ENCODE measurements at regions not wholly inside any gene's neighbourhood (a gene's known extent, or its start where the extent isn't known, plus 50 kb on each side); places are given as distances from the start of the nearest gene placed in this dataset.

DNA sequence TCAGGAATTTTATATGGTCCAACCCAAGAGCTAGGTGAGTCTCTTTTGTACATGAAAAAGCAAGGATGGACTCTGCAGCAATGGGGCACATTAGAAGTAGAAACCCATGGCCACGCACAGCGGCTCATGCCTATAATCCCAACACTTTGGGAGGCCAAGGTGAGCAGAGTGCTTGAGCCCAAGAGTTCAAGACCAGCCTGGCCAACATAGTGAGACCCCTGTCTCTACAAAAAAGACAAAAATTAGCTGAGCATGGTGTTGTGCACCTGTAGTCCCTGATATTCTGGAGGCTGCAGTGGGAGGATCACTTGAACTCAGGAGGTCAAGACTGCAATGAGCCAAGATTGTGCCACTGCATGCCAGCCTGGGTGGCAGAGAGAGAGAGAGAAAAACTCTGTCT is 128.7 kb upstream of the PLEKHA5 start:
- H3K4me3 ChIP-seq (ENCODE audit: low read depth, low read length), result no peak overlapping the region
- TF ChIP-seq, protein P1, sequence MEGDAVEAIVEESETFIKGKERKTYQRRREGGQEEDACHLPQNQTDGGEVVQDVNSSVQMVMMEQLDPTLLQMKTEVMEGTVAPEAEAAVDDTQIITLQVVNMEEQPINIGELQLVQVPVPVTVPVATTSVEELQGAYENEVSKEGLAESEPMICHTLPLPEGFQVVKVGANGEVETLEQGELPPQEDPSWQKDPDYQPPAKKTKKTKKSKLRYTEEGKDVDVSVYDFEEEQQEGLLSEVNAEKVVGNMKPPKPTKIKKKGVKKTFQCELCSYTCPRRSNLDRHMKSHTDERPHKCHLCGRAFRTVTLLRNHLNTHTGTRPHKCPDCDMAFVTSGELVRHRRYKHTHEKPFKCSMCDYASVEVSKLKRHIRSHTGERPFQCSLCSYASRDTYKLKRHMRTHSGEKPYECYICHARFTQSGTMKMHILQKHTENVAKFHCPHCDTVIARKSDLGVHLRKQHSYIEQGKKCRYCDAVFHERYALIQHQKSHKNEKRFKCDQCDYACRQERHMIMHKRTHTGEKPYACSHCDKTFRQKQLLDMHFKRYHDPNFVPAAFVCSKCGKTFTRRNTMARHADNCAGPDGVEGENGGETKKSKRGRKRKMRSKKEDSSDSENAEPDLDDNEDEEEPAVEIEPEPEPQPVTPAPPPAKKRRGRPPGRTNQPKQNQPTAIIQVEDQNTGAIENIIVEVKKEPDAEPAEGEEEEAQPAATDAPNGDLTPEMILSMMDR (IDR thresholded peaks at IDR 0.05; ENCODE audit: low read depth, low read length), result no peak
- in situ Hi-C loops (cut with HindIII; ENCODE audit: low sequenced_read_pairs), result no loop called here
- no peak for DNase-seq (ENCODE audit: low read depth, low spot score)

DNA sequence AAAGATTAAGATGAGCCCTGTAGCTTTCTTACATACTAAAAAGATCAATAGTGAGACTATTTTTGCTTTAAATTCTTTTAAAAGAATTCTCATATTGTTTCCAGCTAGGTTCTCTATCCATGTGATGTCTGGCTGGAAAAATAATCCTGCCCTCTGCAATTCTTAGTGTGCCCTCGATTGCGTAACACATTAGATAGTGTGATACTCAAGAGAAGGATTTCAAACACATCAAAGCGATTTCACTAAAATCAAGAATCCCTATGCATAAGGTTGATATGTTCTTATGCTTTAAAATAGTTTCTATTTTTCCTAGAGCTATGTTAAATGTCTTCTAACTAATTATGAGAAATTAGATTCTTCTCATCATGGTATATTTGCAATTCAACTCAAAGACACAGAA is 127.3 kb upstream of the PLEKHA5 start:
- in situ Hi-C loops (cut with HindIII; ENCODE audit: low sequenced_read_pairs), result no loop called here
- DNase-seq (ENCODE audit: low read depth, low spot score), result no peak

GRCh38 chr12:19003141-19003540 is 126.4 kb upstream of the PLEKHA5 start:
- in situ Hi-C loops (cut with HindIII; ENCODE audit: low sequenced_read_pairs), result no loop called here
- TF ChIP-seq, protein P1 (IDR thresholded peaks at IDR 0.05; ENCODE audit: low read depth, low read length), result no peak
- no peak for DNase-seq (ENCODE audit: low read depth, low spot score)
- no peak overlapping the region for H3K4me3 ChIP-seq (ENCODE audit: low read depth, low read length)

More for the DNA sequence above, 127.3 kb upstream of the PLEKHA5 start:
- TF ChIP-seq, protein P1 (IDR thresholded peaks at IDR 0.05; ENCODE audit: low read depth, low read length), result no peak
- H3K4me3 ChIP-seq (ENCODE audit: low read depth, low read length), result no peak overlapping the region

GRCh38 chr12:19003987-19004619 is 125.4 kb upstream of the PLEKHA5 start:
- TF ChIP-seq, protein P1 (IDR thresholded peaks at IDR 0.05; ENCODE audit: low read depth, low read length), result no peak
- in situ Hi-C loops (cut with HindIII; ENCODE audit: low sequenced_read_pairs), result no loop called here
- DNase-seq (ENCODE audit: low read depth, low spot score), result no peak
- H3K4me3 ChIP-seq (ENCODE audit: low read depth, low read length), result no peak overlapping the region

DNA sequence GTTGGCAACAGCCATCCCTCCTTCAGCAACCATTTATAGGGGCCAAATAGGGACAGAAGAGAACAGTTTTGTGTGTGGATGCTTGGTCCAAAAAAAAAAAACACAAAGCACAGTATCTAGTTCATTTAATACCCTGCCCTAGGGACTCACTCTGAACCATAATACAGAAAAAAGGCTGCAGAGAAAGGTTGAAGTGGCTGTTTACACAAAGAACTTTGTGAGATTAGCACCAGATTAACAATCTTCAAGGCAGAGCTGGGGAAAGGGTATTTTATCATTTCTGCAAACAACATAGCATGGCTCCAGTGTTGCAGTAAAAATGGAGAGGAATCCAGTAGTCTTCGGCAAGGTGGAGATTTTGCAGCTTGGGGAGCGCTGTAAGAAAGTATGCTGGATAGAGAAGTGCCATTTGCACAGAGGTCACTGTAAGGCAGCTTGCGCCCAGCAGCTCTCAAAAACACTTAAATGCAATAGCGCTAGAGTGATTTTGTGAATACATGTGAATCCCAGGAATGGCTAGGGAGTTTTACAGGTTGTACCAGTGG is 124.2 kb upstream of the PLEKHA5 start:
- H3K4me3 ChIP-seq (ENCODE audit: low read depth, low read length), result no peak overlapping the region
- DNase-seq (ENCODE audit: low read depth, low spot score), result no peak
- in situ Hi-C loops (cut with HindIII; ENCODE audit: low sequenced_read_pairs), result no loop called here
- TF ChIP-seq, protein P1 (IDR thresholded peaks at IDR 0.05; ENCODE audit: low read depth, low read length), result no peak

DNA sequence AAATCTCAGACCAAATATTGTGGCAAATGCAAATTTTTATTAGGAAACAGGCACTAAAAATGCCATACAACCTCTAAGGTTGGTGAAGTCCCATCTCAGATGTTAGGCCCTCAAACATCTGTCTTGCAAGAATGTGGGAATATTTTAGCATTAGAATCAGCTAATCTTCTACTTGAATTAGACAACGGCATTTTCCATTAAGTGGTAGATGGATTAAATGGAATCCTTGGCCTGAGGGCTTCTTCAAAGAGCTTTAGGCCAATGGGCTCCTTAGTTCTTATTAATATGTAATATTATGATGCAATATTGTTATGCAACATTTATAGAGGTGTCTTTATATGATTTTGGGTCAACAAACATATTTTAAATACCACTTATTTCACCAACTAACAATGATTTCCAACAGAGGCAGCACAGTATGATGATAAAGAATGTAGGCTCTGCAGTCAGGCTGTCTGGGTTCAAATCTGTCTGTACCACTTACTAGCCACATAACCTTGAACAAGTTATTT is 122.9 kb upstream of the PLEKHA5 start:
- TF ChIP-seq, protein P1 (IDR thresholded peaks at IDR 0.05; ENCODE audit: low read depth, low read length), result no peak
- no peak overlapping the region for H3K4me3 ChIP-seq (ENCODE audit: low read depth, low read length)
- DNase-seq (ENCODE audit: low read depth, low spot score), result no peak
- in situ Hi-C loops (cut with HindIII; ENCODE audit: low sequenced_read_pairs), result no loop called here

Data from astrocyte of the spinal cord (primary cell).